Endothelial cell (in vitro differentiated cells): ENCODE measurements at regions not wholly inside any gene's neighbourhood (a gene's known extent, or its start where the extent isn't known, plus 50 kb on each side); places are given as distances from the start of the nearest gene placed in this dataset.

Source experiments
- DNase-seq: peaks from one replicate; pipeline ENCODE4 v3.0.0; 2021; ENCODE audit warnings: low spot score
- H3K27ac Mint-ChIP-seq: one replicate; pipeline ENCODE4 v1.8.0; 2021; ENCODE audit warnings: mixed read lengths, inconsistent platforms; ENCODE audit not compliant: unreplicated experiment
- H3K27me3 Mint-ChIP-seq: one replicate; pipeline ENCODE4 v1.8.0; 2021; ENCODE audit warnings: mild to moderate bottlenecking, moderate library complexity, mixed read lengths, inconsistent platforms; ENCODE audit not compliant: unreplicated experiment
- H3K36me3 Mint-ChIP-seq: one replicate; pipeline ENCODE4 v1.8.0; 2021; ENCODE audit warnings: mild to moderate bottlenecking, low read depth, mixed read lengths, inconsistent platforms; ENCODE audit not compliant: unreplicated experiment
- H3K4me1 Mint-ChIP-seq: one replicate; pipeline ENCODE4 v1.8.0; 2021; ENCODE audit warnings: mild to moderate bottlenecking, mixed read lengths, inconsistent platforms; ENCODE audit not compliant: unreplicated experiment
- H3K4me3 Mint-ChIP-seq: one replicate; pipeline ENCODE4 v1.8.0; 2021; ENCODE audit warnings: mild to moderate bottlenecking, mixed read lengths, inconsistent platforms; ENCODE audit not compliant: unreplicated experiment
- H3K9me3 Mint-ChIP-seq: one replicate; pipeline ENCODE4 v1.8.0; 2021; ENCODE audit warnings: mixed read lengths, inconsistent platforms; ENCODE audit not compliant: unreplicated experiment
- CTCF ChIP-seq: fragments of 200-600 bp; sonication (generic); IDR thresholded peaks from one replicate; pipeline ENCODE4 v1.5.0; 2021; ENCODE audit warnings: antibody characterized with exemption; ENCODE audit not compliant: unreplicated experiment

GRCh38 chr6:101016163-101016562 is 135.0 kb upstream of the ASCC3 start:
- H3K27me3 Mint-ChIP-seq, result no peaks in the 10 kb centered on the region
- no peak overlapping the region for H3K27ac Mint-ChIP-seq
- no peak for TF ChIP-seq CTCF
- DNase-seq, result no peak
- no peaks in the 10 kb centered on the region for H3K4me1 Mint-ChIP-seq
- no peak overlapping the region for H3K4me3 Mint-ChIP-seq
- no peaks in the 10 kb centered on the region for H3K36me3 Mint-ChIP-seq
- no peaks in the 10 kb centered on the region for H3K9me3 Mint-ChIP-seq

DNA sequence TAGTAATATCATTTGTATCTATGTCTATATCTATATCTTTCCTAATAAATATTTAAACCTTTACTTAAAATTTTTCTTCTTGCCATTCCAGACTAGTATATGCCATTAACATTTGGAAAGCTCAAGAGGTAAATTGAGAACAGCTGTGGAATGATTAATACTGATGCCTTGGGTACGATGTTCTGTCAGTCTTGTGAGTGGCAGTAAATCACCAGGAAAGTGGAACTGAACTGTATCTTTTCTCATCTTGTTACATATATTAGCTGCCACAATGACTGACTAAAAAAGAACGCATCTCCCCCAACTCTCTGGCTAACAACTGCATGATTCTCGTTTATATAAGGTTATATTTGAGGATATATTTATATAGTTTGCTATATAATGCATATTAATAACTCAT is 137.0 kb upstream of the ASCC3 start:
- Mint-ChIP-seq H3K27ac (no peak overlapping the region), H3K4me1 (no peaks in the 10 kb centered on the region), H3K27me3 (peaks cover 5% of the 10 kb centered on the region), H3K9me3 (no peaks in the 10 kb centered on the region), H3K4me3 (no peak overlapping the region), H3K36me3 (no peaks in the 10 kb centered on the region)
- DNase-seq, result no peak
- no peak for TF ChIP-seq CTCF

DNA sequence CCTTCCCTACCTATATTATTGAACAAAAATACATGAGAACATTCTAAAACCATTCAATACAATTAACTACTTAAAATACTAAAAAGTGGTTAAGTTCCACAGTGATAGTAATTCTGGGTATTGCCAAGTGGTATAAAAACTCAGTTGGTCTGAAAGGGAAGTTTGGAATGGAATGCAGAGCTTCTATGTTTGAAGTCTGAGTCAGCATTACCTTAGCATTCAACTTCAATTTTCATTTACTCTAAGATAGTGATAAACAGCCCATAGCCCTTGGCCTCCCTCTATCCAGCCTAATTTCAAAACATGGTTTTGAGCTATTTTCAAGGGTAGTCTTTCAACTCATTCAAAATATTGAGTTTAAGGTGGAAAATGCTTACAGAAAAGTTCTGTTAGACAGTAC is 140.4 kb upstream of the ASCC3 start:
- no peak for TF ChIP-seq CTCF
- no peak overlapping the region for H3K27ac Mint-ChIP-seq
- no peaks in the 10 kb centered on the region for H3K9me3 Mint-ChIP-seq
- no peaks in the 10 kb centered on the region for H3K36me3 Mint-ChIP-seq
- H3K4me3 Mint-ChIP-seq, result no peak overlapping the region
- no peak for DNase-seq
- H3K4me1 Mint-ChIP-seq, result no peaks in the 10 kb centered on the region
- peaks cover 8% of the 10 kb centered on the region for H3K27me3 Mint-ChIP-seq

GRCh38 chr6:101042966-101043365 is 161.8 kb upstream of the ASCC3 start:
- no peak overlapping the region for H3K27ac Mint-ChIP-seq
- H3K4me1 Mint-ChIP-seq, result no peaks in the 10 kb centered on the region
- H3K27me3 Mint-ChIP-seq, result peaks cover 2% of the 10 kb centered on the region
- H3K36me3 Mint-ChIP-seq, result no peaks in the 10 kb centered on the region
- no peak for DNase-seq
- H3K4me3 Mint-ChIP-seq, result no peak overlapping the region
- no peaks in the 10 kb centered on the region for H3K9me3 Mint-ChIP-seq
- no peak for TF ChIP-seq CTCF

- DNase-seq, result no peak
- TF ChIP-seq CTCF, result no peak
- Mint-ChIP-seq H3K9me3 (no peaks in the 10 kb centered on the region), H3K4me3 (no peak overlapping the region), H3K4me1 (no peaks in the 10 kb centered on the region), H3K27ac (no peak overlapping the region), H3K27me3 (peaks cover under 1% of the 10 kb centered on the region), H3K36me3 (no peaks in the 10 kb centered on the region)
Measured at GRCh38 chr6:101058296-101058695, 177.2 kb upstream of the ASCC3 start.
